K562 (cell line): ENCODE measurements at regions not wholly inside any gene's neighbourhood (a gene's known extent, or its start where the extent isn't known, plus 50 kb on each side); places are given as distances from the start of the nearest gene placed in this dataset.

Experiments
- ARNT ChIP-seq, 2 experiments: fragments of 450-650 bp; IDR thresholded peaks; 2 replicates each; pipeline ENCODE4 v1.6.1; 2016; ENCODE audit warnings: mild to moderate bottlenecking in 1 of 2
- CBX8 ChIP-seq: fragments of 200-600 bp; sonication (generic); IDR thresholded peaks from 2 replicates; pipeline ENCODE4 v1.6.1; 2012; ENCODE audit warnings: borderline replicate concordance, mixed run types, low read depth, mild to moderate bottlenecking, moderate library complexity, mixed read lengths, low read length, control low read depth, inconsistent platforms; ENCODE audit not compliant: poor library complexity, severe bottlenecking; ENCODE audit errors: extremely low read depth
- HMGXB4 ChIP-seq: sonication (generic); formaldehyde crosslinking; IDR thresholded peaks from 2 replicates; pipeline ENCODE4 v1.8.1; 2023; ENCODE audit warnings: mild to moderate bottlenecking, missing genetic modification reagents
- MAFF ChIP-seq: IDR thresholded peaks from 2 replicates; pipeline ENCODE4 v1.6.1; 2012; ENCODE audit warnings: low read length, improper control_type of control experiment
- NR2C2 ChIP-seq, 2 experiments: fragments of 200-800 bp in 1 of 2; sonication (Bioruptor generic) in 1 of 2; sonication (generic) in 1 of 2; formaldehyde crosslinking in 1 of 2; IDR thresholded peaks; 2 replicates each; pipeline versions ENCODE4 v1.6.1 to v1.8.0; 2016 to 2022; ENCODE audit warnings: mild to moderate bottlenecking in 1 of 2, missing compliant biosample characterization in 1 of 2, missing genetic modification characterization in 1 of 2, missing genetic modification reagents in 1 of 2
- POLR2AphosphoS5 ChIP-seq: IDR thresholded peaks from 2 replicates; pipeline ENCODE4 v1.6.1; 2011; ENCODE audit warnings: mild to moderate bottlenecking, low read depth, low read length, moderate library complexity; ENCODE audit not compliant: control insufficient read depth, insufficient read depth
- SMARCE1 ChIP-seq: fragments of 450-650 bp; IDR thresholded peaks from 2 replicates; pipeline ENCODE4 v1.7.1; 2016; ENCODE audit warnings: mild to moderate bottlenecking
- ZNF445 ChIP-seq: fragments of 250-450 bp; sonication (Bioruptor Pico); IDR thresholded peaks from 2 replicates; pipeline ENCODE4 v1.4.0; 2020; ENCODE audit warnings: low read depth, mild to moderate bottlenecking, moderate library complexity
- TF ChIP-seq, protein P1 (sequence below), 3 experiments: IDR thresholded peaks in 2 of 3; conservative IDR thresholded peaks in 1 of 3; 2 replicates each; pipeline ENCODE4 v1.5.1; 2011 to 2012; ENCODE audit warnings: low read length in 3 of 3, mild to moderate bottlenecking in 3 of 3, control low read depth in 2 of 3, improper control_type of control experiment in 1 of 3, inconsistent platforms in 1 of 3, low read depth in 1 of 3, mixed read lengths in 1 of 3, moderate library complexity in 1 of 3; ENCODE audit not compliant: insufficient read depth in 2 of 3

DNA sequence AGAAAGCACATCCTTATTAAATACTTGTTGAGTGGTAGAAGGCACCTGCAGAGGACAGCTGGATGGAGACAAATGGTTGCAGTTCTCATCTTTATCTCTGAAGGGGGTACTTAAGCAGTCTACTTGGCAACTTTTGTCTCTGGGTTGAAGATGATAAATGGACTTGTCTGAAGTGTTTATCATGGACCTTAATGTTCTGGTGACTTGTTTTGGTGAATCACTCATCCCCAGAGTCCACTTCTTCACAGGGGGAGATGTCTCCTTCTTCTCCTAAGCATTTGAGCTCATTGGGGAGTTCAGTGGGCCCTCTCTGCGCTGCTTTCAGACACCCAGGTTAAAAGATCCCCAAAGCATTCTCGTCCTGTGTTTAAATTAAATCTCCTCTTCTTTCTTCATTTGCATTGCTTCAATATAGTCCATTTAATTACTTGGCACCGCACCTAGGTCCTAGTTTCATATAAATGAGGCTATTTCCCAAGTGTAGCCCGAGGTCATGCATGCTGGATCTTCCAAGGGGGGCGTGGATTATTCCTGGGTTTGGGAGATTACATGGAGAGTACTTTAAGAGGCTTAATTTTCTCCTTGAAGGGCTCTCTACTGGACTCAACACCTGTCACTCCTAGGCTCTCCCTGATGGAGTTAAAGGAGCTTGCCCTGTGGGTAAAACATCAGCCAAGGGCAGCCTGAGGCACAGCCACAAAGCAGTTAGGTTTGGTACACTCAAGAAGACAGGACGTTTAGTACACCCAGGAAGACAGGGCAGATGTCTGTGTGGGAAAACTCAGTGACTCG is 239.3 kb upstream of the C2CD4B start:
- TF ChIP-seq ZNF445 (no peak), CBX8 (no peak), NR2C2 (CRISPR knock-in tag; IDR thresholded peaks at IDR 0.05) (no peak), NR2C2 (tag; IDR thresholded peaks at IDR 0.05) (no peak), ARNT (IDR thresholded peaks at IDR 0.05) (no peak), SMARCE1 (no peak), HMGXB4 (no peak), MAFF (no peak), POLR2AphosphoS5 (no peak)
- TF ChIP-seq, protein P1, sequence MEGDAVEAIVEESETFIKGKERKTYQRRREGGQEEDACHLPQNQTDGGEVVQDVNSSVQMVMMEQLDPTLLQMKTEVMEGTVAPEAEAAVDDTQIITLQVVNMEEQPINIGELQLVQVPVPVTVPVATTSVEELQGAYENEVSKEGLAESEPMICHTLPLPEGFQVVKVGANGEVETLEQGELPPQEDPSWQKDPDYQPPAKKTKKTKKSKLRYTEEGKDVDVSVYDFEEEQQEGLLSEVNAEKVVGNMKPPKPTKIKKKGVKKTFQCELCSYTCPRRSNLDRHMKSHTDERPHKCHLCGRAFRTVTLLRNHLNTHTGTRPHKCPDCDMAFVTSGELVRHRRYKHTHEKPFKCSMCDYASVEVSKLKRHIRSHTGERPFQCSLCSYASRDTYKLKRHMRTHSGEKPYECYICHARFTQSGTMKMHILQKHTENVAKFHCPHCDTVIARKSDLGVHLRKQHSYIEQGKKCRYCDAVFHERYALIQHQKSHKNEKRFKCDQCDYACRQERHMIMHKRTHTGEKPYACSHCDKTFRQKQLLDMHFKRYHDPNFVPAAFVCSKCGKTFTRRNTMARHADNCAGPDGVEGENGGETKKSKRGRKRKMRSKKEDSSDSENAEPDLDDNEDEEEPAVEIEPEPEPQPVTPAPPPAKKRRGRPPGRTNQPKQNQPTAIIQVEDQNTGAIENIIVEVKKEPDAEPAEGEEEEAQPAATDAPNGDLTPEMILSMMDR (IDR thresholded peaks at IDR 0.05 in 2 of 3, conservative IDR thresholded peaks at IDR 0.05 in 1 of 3; ENCODE audit: insufficient read depth in 2 of 3, low read depth in 1 of 3, low read length in 3 of 3): no peak
